K562 (cell line): ENCODE measurements at regions not wholly inside any gene's neighbourhood (a gene's known extent, or its start where the extent isn't known, plus 50 kb on each side); places are given as distances from the start of the nearest gene placed in this dataset.

ENCODE experiments used
- ATAC-seq: fragments of 200-7000 bp; cut with Tn5 transposase; 3 replicates; pipeline ENCODE4 v1.9.1; 2020; ENCODE audit warnings: moderate library complexity
- BruUV-seq: library from RNA; stranded (reverse); fragments of 400-500 nt; replicated peaks from 2 replicates; lab custom pipeline; 2021; lab: Mats Ljungman, UMichigan
- CTCF ChIA-PET: fragments of 300-600 bp; formaldehyde crosslinking; extraction: SDS; loops from one replicate; lab custom pipeline; 2021; ENCODE audit warnings: low intra/inter-chr PET ratio; lab: Yijun Ruan, JAX
- POLR2A ChIA-PET: fragments of 300-600, 350-650 bp; sonication (Branson Sonifier 250); formaldehyde crosslinking; extraction: SDS; loops from one replicate; lab custom pipeline; 2021; ENCODE audit warnings: antibody characterized with exemption, inconsistent platforms; lab: Yijun Ruan, JAX
- DNase-seq, 4 experiments: peaks; one replicate each; pipeline versions ENCODE4 v3.0.0 to v3.0.0-alpha.2; 2011 to 2018; ENCODE audit warnings: low spot score in 3 of 4, mixed read lengths in 3 of 4; ENCODE audit errors: extremely low read depth in 1 of 4
- FAIRE-seq: peaks from 2 replicates; lab custom pipeline; 2011; peaks lifted over from hg19 to GRCh38; lab: Jason Lieb, UNC
- H2AFZ ChIP-seq: 2 replicates; pipeline ENCODE4 v1.6.0; 2011; ENCODE audit warnings: low read depth, low read length, control low read depth, inconsistent platforms
- H3K27ac ChIP-seq: fragments of 200-600 bp; 3 replicates; pipeline ENCODE4 v1.8.0; 2011; ENCODE audit warnings: low read depth, mild to moderate bottlenecking, control low read depth, inconsistent platforms, low read length, moderate library complexity, mixed read lengths; ENCODE audit errors: extremely low read depth
- H3K27me3 ChIP-seq, 2 experiments: fragments of 300-600 bp in 1 of 2; 2 replicates in 1 of 2; 3 replicates in 1 of 2; pipeline versions ENCODE4 v1.6.0 to v1.8.0; 2011; ENCODE audit warnings: inconsistent platforms in 2 of 2, low read length in 2 of 2, mild to moderate bottlenecking in 1 of 2, mixed read lengths in 1 of 2, moderate library complexity in 1 of 2; ENCODE audit not compliant: control insufficient read depth in 2 of 2, insufficient read depth in 2 of 2
- H3K36me3 ChIP-seq: fragments of 300-600 bp; 3 replicates; pipeline ENCODE4 v1.8.0; 2011; ENCODE audit warnings: mild to moderate bottlenecking, low read length, inconsistent platforms; ENCODE audit not compliant: control insufficient read depth, insufficient read depth
- H3K4me1 ChIP-seq, 2 experiments: fragments of 200-600 bp in 1 of 2; replicated peaks in 1 of 2; 2 replicates in 1 of 2; 3 replicates in 1 of 2; pipeline versions ENCODE4 v1.5.1 to v1.8.0; 2011; ENCODE audit warnings: inconsistent platforms in 2 of 2, low read length in 2 of 2, mild to moderate bottlenecking in 1 of 2, mixed read lengths in 1 of 2, moderate library complexity in 1 of 2; ENCODE audit not compliant: control insufficient read depth in 2 of 2, insufficient read depth in 2 of 2
- H3K4me2 ChIP-seq: 2 replicates; pipeline ENCODE4 v1.6.1; 2011; ENCODE audit warnings: low read length, control low read depth, inconsistent platforms, mixed read lengths; ENCODE audit not compliant: insufficient read depth
- H3K4me3 ChIP-seq: fragments of 200-600 bp; sonication (generic), shearing (Covaris generic); 2 replicates; pipeline ENCODE4 v1.5.1; 2016; ENCODE audit warnings: control low read depth, inconsistent platforms
- H3K79me2 ChIP-seq: fragments of 200-600 bp; 3 replicates; pipeline ENCODE4 v1.8.0; 2011; ENCODE audit warnings: low read length, inconsistent platforms; ENCODE audit not compliant: control insufficient read depth, insufficient read depth
- H3K9ac ChIP-seq, 2 experiments: 2 replicates each; pipeline versions ENCODE4 v1.6.0 to v1.6.1; 2011; ENCODE audit warnings: low read depth in 2 of 2, low read length in 2 of 2, control low read depth in 1 of 2, inconsistent platforms in 1 of 2, mild to moderate bottlenecking in 1 of 2, mixed read lengths in 1 of 2; ENCODE audit not compliant: insufficient read depth in 1 of 2
- H3K9me1 ChIP-seq: one replicate; pipeline ENCODE4 v1.6.0; 2011; ENCODE audit warnings: inconsistent platforms, mild to moderate bottlenecking, low read length, moderate library complexity; ENCODE audit not compliant: control insufficient read depth, insufficient read depth
- H3K9me3 ChIP-seq: replicated peaks from 2 replicates; pipeline ENCODE4 v1.5.1; 2011; ENCODE audit warnings: low read depth, low read length, inconsistent platforms; ENCODE audit not compliant: control insufficient read depth, insufficient read depth
- H4K20me1 ChIP-seq: replicated peaks from 2 replicates; pipeline ENCODE4 v1.6.1; 2011; ENCODE audit warnings: low read length, inconsistent platforms, mixed read lengths; ENCODE audit not compliant: control insufficient read depth, insufficient read depth
- DNMT1 ChIP-seq: fragments of 450-650 bp; IDR thresholded peaks from 2 replicates; pipeline ENCODE4 v1.6.1; 2016; ENCODE audit warnings: antibody characterized with exemption, mild to moderate bottlenecking
- ESRRB ChIP-seq: fragments of 250-450 bp; sonication (Bioruptor Pico); IDR thresholded peaks from 2 replicates; pipeline ENCODE4 v1.5.0; 2020; ENCODE audit warnings: mild to moderate bottlenecking, moderate library complexity, borderline replicate concordance
- EZH2 ChIP-seq: IDR thresholded peaks from 2 replicates; pipeline ENCODE4 v1.6.1; 2012; ENCODE audit warnings: low read depth, mild to moderate bottlenecking, inconsistent platforms, low read length, borderline replicate concordance
- MBD2 ChIP-seq: sonication (generic); IDR thresholded peaks from 2 replicates; pipeline ENCODE4 v1.6.1; 2016; ENCODE audit warnings: low read depth, borderline replicate concordance
- MEF2D ChIP-seq: conservative IDR thresholded peaks from 2 replicates; pipeline ENCODE4 v1.6.1; 2016; ENCODE audit warnings: low read depth, missing genetic modification characterization, missing compliant biosample characterization
- SMARCA5 ChIP-seq: fragments of 450-650 bp; IDR thresholded peaks from 2 replicates; pipeline ENCODE4 v1.6.1; 2016
- SP1 ChIP-seq: sonication (generic); formaldehyde crosslinking; IDR thresholded peaks from 2 replicates; pipeline ENCODE4 v1.8.1; 2022; ENCODE audit warnings: mild to moderate bottlenecking, missing genetic modification reagents
- ZFPM2 ChIP-seq: fragments of 250-450 bp; sonication (Bioruptor Pico); IDR thresholded peaks from 2 replicates; pipeline ENCODE4 v1.5.1; 2022; ENCODE audit warnings: mild to moderate bottlenecking
- ZNF282 ChIP-seq: sonication (generic); formaldehyde crosslinking; IDR thresholded peaks from 2 replicates; pipeline ENCODE4 v1.8.1; 2023; ENCODE audit warnings: missing genetic modification reagents
- WGBS: fragments of 100-300 bp; shearing (Covaris generic); methylation state at CpG from one replicate; pipeline ENCODE4 v1.1.6; 2016; ENCODE audit warnings: low coverage, mixed read lengths; ENCODE audit not compliant: insufficient coverage; ENCODE audit errors: missing lambda C conversion rate; 5-methylcytosine and 5-hydroxymethylcytosine counted together
- in situ Hi-C: fragments of 300-500 bp; cut with MboI; formaldehyde crosslinking; loops from 4 replicates; pipeline ENCODE4 v1.15.0; 2018; ENCODE audit warnings: inconsistent platforms, mixed read lengths
- intact Hi-C: fragments of 100-400 bp; cut with micrococcal nuclease; formaldehyde crosslinking; loops from 2 replicates; pipeline ENCODE4 v1.14.2; 2022
- TF ChIP-seq, protein P1 (sequence below), 2 experiments: fragments of 150-350 bp in 1 of 2; IDR thresholded peaks; 2 replicates each; pipeline ENCODE4 v1.6.1; 2012 to 2016; ENCODE audit warnings: low read depth in 2 of 2, low read length in 2 of 2, mild to moderate bottlenecking in 1 of 2, moderate library complexity in 1 of 2
- TF ChIP-seq, protein P2 (sequence below): sonication (generic); formaldehyde crosslinking; IDR thresholded peaks from 2 replicates; pipeline ENCODE4 v1.9.0; 2022; ENCODE audit warnings: mild to moderate bottlenecking, missing genetic modification reagents
- TF ChIP-seq, protein P3 (sequence below): conservative IDR thresholded peaks from 2 replicates; pipeline ENCODE4 v1.6.1; 2011; ENCODE audit warnings: low read depth, mild to moderate bottlenecking, low read length; ENCODE audit not compliant: control insufficient read depth

DNA sequence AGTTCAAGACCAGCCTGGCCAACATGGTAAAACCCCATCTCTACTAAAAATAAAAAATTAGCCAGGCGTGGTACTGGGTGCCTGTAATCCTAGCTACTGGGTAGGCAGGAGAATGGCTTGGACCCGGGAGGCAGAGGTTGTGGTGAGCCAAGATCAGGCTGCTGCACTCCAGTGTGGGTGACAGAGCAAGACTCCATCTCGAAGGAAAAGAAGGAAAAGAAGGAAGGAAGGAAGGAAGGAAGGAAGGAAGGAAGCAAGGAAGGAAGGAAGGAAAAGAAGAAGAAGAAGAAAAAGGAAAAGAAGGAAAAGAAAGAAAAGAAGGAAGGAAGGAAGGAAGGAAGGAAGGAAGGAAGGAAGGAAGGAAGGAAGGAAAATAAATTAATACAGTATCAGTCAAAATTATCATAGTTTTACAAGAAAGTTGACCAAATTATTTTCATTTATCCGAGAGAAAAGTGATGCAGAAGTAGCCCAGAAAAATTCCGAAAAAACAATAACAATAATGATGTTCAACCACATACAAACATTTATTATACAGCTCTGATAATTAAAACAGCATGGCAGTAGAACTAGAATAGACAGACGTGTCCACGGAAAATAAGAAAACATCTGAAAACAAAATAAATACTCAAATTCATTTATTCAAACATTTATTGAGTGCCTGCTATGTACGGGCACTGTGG lies 292.4 kb upstream of the MKLN1 start (continued):
- TF ChIP-seq, protein P1, sequence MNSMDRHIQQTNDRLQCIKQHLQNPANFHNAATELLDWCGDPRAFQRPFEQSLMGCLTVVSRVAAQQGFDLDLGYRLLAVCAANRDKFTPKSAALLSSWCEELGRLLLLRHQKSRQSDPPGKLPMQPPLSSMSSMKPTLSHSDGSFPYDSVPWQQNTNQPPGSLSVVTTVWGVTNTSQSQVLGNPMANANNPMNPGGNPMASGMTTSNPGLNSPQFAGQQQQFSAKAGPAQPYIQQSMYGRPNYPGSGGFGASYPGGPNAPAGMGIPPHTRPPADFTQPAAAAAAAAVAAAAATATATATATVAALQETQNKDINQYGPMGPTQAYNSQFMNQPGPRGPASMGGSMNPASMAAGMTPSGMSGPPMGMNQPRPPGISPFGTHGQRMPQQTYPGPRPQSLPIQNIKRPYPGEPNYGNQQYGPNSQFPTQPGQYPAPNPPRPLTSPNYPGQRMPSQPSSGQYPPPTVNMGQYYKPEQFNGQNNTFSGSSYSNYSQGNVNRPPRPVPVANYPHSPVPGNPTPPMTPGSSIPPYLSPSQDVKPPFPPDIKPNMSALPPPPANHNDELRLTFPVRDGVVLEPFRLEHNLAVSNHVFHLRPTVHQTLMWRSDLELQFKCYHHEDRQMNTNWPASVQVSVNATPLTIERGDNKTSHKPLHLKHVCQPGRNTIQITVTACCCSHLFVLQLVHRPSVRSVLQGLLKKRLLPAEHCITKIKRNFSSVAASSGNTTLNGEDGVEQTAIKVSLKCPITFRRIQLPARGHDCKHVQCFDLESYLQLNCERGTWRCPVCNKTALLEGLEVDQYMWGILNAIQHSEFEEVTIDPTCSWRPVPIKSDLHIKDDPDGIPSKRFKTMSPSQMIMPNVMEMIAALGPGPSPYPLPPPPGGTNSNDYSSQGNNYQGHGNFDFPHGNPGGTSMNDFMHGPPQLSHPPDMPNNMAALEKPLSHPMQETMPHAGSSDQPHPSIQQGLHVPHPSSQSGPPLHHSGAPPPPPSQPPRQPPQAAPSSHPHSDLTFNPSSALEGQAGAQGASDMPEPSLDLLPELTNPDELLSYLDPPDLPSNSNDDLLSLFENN (IDR thresholded peaks at IDR 0.05; ENCODE audit: low read depth in 2 of 2, low read length in 2 of 2) = no peak
- TF ChIP-seq ZFPM2 (CRISPR knock-in tag) = no peak
- TF ChIP-seq SMARCA5 = no peak

DNA sequence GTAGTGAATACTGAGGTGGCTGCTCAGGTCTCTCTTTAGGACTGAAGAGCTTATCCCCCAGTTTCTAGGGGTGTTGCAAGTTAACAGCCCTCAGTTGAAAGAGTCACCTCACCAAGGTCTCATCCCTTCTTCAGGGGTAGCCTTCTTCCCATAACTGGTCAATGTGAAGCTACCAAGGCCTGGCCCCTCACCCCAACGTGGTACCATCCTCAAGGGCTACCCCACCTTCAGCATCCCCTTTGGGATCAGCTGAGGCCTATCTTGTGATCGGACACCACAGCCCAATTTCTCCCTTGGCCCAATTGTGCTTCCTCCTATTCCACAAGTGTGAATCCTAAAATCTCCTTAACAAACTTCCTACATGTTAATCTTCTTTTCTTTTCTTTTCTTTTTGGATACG lies 289.5 kb upstream of the MKLN1 start:
- Histone ChIP-seq H4K20me1 (no peaks in the 10 kb centered on the region), H2AFZ (no peak overlapping the region), H3K79me2 (no peaks in the 10 kb centered on the region), H3K36me3 (no peaks in the 10 kb centered on the region), H3K27ac (no peak overlapping the region), H3K4me2 (no peak overlapping the region), H3K9ac (no peak overlapping the region), H3K4me1 (no peaks in the 10 kb centered on the region; a peak in 2 of 5 replicates), H3K9me3 (no peaks in the 10 kb centered on the region), H3K9me1 (no peaks in the 10 kb centered on the region), H3K4me3 (no peak overlapping the region), H3K27me3 (no peaks in the 10 kb centered on the region)
- ATAC-seq = no peak; the same call in 2 of the 3 replicates
- POLR2A ChIA-PET = interaction anchor here (0.6 kb wide), 1 partner anchor 49 kb away, joined by 3 read pairs; no protein-coding TSS in a partner anchor
- intact Hi-C loops (no loop called here), in situ Hi-C loops (no loop called here)
- no peak for FAIRE-seq
- CTCF ChIA-PET = interaction anchor here (0.6 kb wide), 1 partner anchor 8 kb away, joined by 3 read pairs; no protein-coding TSS in a partner anchor
- no peak for DNase-seq
- TF ChIP-seq, protein P2, sequence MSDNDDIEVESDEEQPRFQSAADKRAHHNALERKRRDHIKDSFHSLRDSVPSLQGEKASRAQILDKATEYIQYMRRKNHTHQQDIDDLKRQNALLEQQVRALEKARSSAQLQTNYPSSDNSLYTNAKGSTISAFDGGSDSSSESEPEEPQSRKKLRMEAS = no peak
- no peak for TF ChIP-seq ZNF282 (CRISPR knock-in tag)
- no peak for TF ChIP-seq EZH2
- TF ChIP-seq DNMT1 = no peak
- no peak for TF ChIP-seq MEF2D (tag)
- no peak for TF ChIP-seq ESRRB (CRISPR knock-in tag)
- TF ChIP-seq, protein P3, sequence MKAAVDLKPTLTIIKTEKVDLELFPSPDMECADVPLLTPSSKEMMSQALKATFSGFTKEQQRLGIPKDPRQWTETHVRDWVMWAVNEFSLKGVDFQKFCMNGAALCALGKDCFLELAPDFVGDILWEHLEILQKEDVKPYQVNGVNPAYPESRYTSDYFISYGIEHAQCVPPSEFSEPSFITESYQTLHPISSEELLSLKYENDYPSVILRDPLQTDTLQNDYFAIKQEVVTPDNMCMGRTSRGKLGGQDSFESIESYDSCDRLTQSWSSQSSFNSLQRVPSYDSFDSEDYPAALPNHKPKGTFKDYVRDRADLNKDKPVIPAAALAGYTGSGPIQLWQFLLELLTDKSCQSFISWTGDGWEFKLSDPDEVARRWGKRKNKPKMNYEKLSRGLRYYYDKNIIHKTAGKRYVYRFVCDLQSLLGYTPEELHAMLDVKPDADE = no peak
- no peak for TF ChIP-seq SP1 (CRISPR knock-in tag)
- TF ChIP-seq MBD2 = no peak
- no TSS peak for BruUV-seq
- 52% methylated on average over 3 of the region's 3 CpGs for WGBS
